Fibroblast of lung (primary cell): ENCODE measurements at regions not wholly inside any gene's neighbourhood (a gene's known extent, or its start where the extent isn't known, plus 50 kb on each side); places are given as distances from the start of the nearest gene placed in this dataset.
"Not testable (repeated sequence)": the region's sequence is repeated elsewhere in the genome, so short reads cannot be mapped to it uniquely, and the experiment has no call there.

ENCODE experiments used
- DNase-seq, 2 donors: peaks; one replicate each; pipeline versions ENCODE4 v3.0.0 to v3.0.0-alpha.2; 2010; ENCODE audit warnings: low read depth in 2 of 2
- H2AFZ ChIP-seq: 2 replicates; pipeline ENCODE4 v1.5.1; 2012; ENCODE audit warnings: low read length, control low read depth, inconsistent platforms
- H3K27ac ChIP-seq: 2 replicates; pipeline ENCODE4 v1.5.1; 2011; ENCODE audit warnings: low read length, control low read depth; ENCODE audit not compliant: insufficient read depth
- H3K27me3 ChIP-seq: 2 replicates; pipeline ENCODE4 v1.5.1; 2011; ENCODE audit warnings: mild to moderate bottlenecking, low read length; ENCODE audit not compliant: control insufficient read depth, insufficient read depth
- H3K36me3 ChIP-seq: 2 replicates; pipeline ENCODE4 v1.5.1; 2011; ENCODE audit warnings: low read length; ENCODE audit not compliant: control insufficient read depth, insufficient read depth
- H3K4me1 ChIP-seq: 2 replicates; pipeline ENCODE4 v1.5.1; 2011; ENCODE audit warnings: low read length; ENCODE audit not compliant: control insufficient read depth, insufficient read depth; ENCODE audit errors: extremely low read depth
- H3K4me2 ChIP-seq: 2 replicates; pipeline ENCODE4 v1.5.1; 2011; ENCODE audit warnings: low read length, control low read depth; ENCODE audit not compliant: insufficient read depth; ENCODE audit errors: extremely low read depth
- H3K4me3 ChIP-seq, 4 experiments: fragments of 200-600 bp in 1 of 4; sonication (generic) in 1 of 4; replicated peaks in 1 of 4; 2 replicates each; pipeline ENCODE4 v1.5.1; 2011 to 2016; ENCODE audit warnings: low read length in 4 of 4, low read depth in 3 of 4, mild to moderate bottlenecking in 3 of 4, control low read depth in 2 of 4, inconsistent platforms in 1 of 4, mixed read lengths in 1 of 4; ENCODE audit not compliant: insufficient read depth in 1 of 4; ENCODE audit errors: control extremely low read depth in 1 of 4
- H3K79me2 ChIP-seq: 2 replicates; pipeline ENCODE4 v1.5.1; 2012; ENCODE audit warnings: mild to moderate bottlenecking, low read length, inconsistent platforms; ENCODE audit not compliant: control insufficient read depth, insufficient read depth
- H3K9ac ChIP-seq: 2 replicates; pipeline ENCODE4 v1.5.1; 2011; ENCODE audit warnings: mild to moderate bottlenecking, low read length, control low read depth; ENCODE audit not compliant: insufficient read depth
- H3K9me3 ChIP-seq: 2 replicates; pipeline ENCODE4 v1.5.1; 2012; ENCODE audit warnings: low read depth, low read length; ENCODE audit not compliant: control insufficient read depth, insufficient read depth
- H4K20me1 ChIP-seq: 2 replicates; pipeline ENCODE4 v1.5.1; 2011; ENCODE audit warnings: low read length; ENCODE audit not compliant: control insufficient read depth, insufficient read depth; ENCODE audit errors: extremely low read depth
- EZH2 ChIP-seq: IDR thresholded peaks from 2 replicates; pipeline ENCODE4 v1.5.1; 2012; ENCODE audit warnings: low read length, control low read depth, mild to moderate bottlenecking; ENCODE audit errors: missing control alignments
- TF ChIP-seq, protein P1 (sequence below), 2 donors: IDR thresholded peaks in 1 of 2; conservative IDR thresholded peaks in 1 of 2; 1 replicate in 1 of 2; 2 replicates in 1 of 2; pipeline ENCODE4 v1.5.1; 2011 to 2012; ENCODE audit warnings: low read length in 2 of 2, control low read depth in 1 of 2, inconsistent platforms in 1 of 2, low read depth in 1 of 2, mild to moderate bottlenecking in 1 of 2

GRCh38 chr9:89861371-89861770, 256.6 kb downstream of the GADD45G start:
- H2AFZ ChIP-seq, H3K27ac ChIP-seq, H3K4me2 ChIP-seq, H3K4me1 ChIP-seq, H3K9me3 ChIP-seq, H3K4me3 ChIP-seq, DNase-seq, H3K27me3 ChIP-seq, H3K9ac ChIP-seq, H3K36me3 ChIP-seq, H4K20me1 ChIP-seq, H3K79me2 ChIP-seq: not testable (repeated sequence)

DNA sequence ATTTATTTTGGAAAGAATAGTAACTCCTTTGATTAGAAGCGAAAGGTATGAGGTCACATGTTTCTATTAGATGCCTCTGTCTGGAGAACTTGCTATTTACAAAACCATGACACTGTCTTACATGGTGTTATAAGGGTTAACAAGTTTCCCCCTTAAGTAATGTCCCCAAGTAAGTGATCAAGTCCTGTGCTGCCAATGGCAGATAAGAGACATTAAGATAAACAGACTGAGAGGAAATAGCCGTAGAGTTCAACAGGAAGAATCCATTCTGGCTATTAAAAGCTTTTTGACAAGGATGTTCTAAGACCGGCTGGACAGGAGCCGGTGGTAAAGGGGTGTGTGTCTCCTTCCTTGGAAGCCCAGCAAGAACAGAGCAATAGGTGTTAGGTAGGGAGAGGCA, 257.5 kb downstream of the GADD45G start:
- Histone ChIP-seq H2AFZ (no peak overlapping the region), H3K27me3 (no peaks in the 10 kb centered on the region), H3K4me3 (no peak overlapping the region), H3K27ac (no peak overlapping the region), H3K36me3 (no peaks in the 10 kb centered on the region), H3K9ac (no peak overlapping the region), H3K9me3 (no peaks in the 10 kb centered on the region), H3K4me1 (no peaks in the 10 kb centered on the region), H3K4me2 (no peak overlapping the region), H4K20me1 (no peaks in the 10 kb centered on the region), H3K79me2 (no peaks in the 10 kb centered on the region)
- TF ChIP-seq EZH2 = no peak
- TF ChIP-seq, protein P1, sequence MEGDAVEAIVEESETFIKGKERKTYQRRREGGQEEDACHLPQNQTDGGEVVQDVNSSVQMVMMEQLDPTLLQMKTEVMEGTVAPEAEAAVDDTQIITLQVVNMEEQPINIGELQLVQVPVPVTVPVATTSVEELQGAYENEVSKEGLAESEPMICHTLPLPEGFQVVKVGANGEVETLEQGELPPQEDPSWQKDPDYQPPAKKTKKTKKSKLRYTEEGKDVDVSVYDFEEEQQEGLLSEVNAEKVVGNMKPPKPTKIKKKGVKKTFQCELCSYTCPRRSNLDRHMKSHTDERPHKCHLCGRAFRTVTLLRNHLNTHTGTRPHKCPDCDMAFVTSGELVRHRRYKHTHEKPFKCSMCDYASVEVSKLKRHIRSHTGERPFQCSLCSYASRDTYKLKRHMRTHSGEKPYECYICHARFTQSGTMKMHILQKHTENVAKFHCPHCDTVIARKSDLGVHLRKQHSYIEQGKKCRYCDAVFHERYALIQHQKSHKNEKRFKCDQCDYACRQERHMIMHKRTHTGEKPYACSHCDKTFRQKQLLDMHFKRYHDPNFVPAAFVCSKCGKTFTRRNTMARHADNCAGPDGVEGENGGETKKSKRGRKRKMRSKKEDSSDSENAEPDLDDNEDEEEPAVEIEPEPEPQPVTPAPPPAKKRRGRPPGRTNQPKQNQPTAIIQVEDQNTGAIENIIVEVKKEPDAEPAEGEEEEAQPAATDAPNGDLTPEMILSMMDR (conservative IDR thresholded peaks at IDR 0.05 in 1 of 2, IDR thresholded peaks at IDR 0.05 in 1 of 2; ENCODE audit: low read depth in 1 of 2, low read length in 2 of 2) = no peak
- no peak for DNase-seq

GRCh38 chr9:89863141-89863540, 258.3 kb downstream of the GADD45G start:
- Histone ChIP-seq H3K27ac (no peak overlapping the region), H3K27me3 (no peaks in the 10 kb centered on the region), H3K9me3 (no peaks in the 10 kb centered on the region), H4K20me1 (no peaks in the 10 kb centered on the region), H3K4me3 (no peak overlapping the region), H3K9ac (no peak overlapping the region), H3K36me3 (no peaks in the 10 kb centered on the region), H3K79me2 (no peaks in the 10 kb centered on the region), H3K4me1 (no peaks in the 10 kb centered on the region), H3K4me2 (no peak overlapping the region), H2AFZ (no peak overlapping the region)
- TF ChIP-seq EZH2 = no peak
- TF ChIP-seq, protein P1 (conservative IDR thresholded peaks at IDR 0.05 in 1 of 2, IDR thresholded peaks at IDR 0.05 in 1 of 2; ENCODE audit: low read depth in 1 of 2, low read length in 2 of 2) = no peak
- DNase-seq = no peak
